HAP-1 (cell line): ENCODE measurements at regions not wholly inside any gene's neighbourhood (a gene's known extent, or its start where the extent isn't known, plus 50 kb on each side); places are given as distances from the start of the nearest gene placed in this dataset.

Experiments used
- DNase-seq, 2 experiments: peaks; one replicate each; pipeline ENCODE4 v3.0.0-alpha.2; 2016 to 2020; ENCODE audit warnings: low spot score in 2 of 2
- H3K27me3 ChIP-seq: fragments of 250-450 bp; sonication (Bioruptor Pico); 2 replicates; pipeline ENCODE4 v1.5.1; 2020; ENCODE audit warnings: low read depth, mild to moderate bottlenecking, moderate library complexity
- H3K36me3 ChIP-seq: fragments of 250-450 bp; sonication (Bioruptor Pico); replicated peaks from 2 replicates; pipeline ENCODE4 v1.5.1; 2020; ENCODE audit warnings: mild to moderate bottlenecking
- H3K4me1 ChIP-seq: fragments of 250-450 bp; sonication (Bioruptor Pico); 2 replicates; pipeline ENCODE4 v1.5.1; 2020; ENCODE audit warnings: mild to moderate bottlenecking
- H3K4me3 ChIP-seq: fragments of 250-450 bp; sonication (Bioruptor Pico); 2 replicates; pipeline ENCODE4 v1.5.1; 2020; ENCODE audit warnings: mild to moderate bottlenecking, moderate library complexity
- H3K9me3 ChIP-seq: fragments of 250-450 bp; sonication (Bioruptor Pico); 2 replicates; pipeline ENCODE4 v1.5.1; 2020; ENCODE audit warnings: mild to moderate bottlenecking, moderate library complexity
- in situ Hi-C: fragments of 300-500 bp; cut with MboI; formaldehyde crosslinking; loops from 3 replicates; pipeline ENCODE4 v1.14.3; 2020; ENCODE audit warnings: low sequenced_read_pairs, inconsistent platforms, mixed read lengths

- Histone ChIP-seq H3K4me3 (no peak overlapping the region), H3K36me3 (no peaks in the 10 kb centered on the region), H3K4me1 (no peaks in the 10 kb centered on the region), H3K9me3 (no peaks in the 10 kb centered on the region), H3K27me3 (no peaks in the 10 kb centered on the region)
- no peak for DNase-seq
- in situ Hi-C loops = no loop called here
Measured at GRCh38 chr4:31657859-31658570, 937.8 kb downstream of the PCDH7 start.

GRCh38 chr4:31660916-31661315, 940.7 kb downstream of the PCDH7 start:
- no peak for DNase-seq
- in situ Hi-C loops = no loop called here
- no peaks in the 10 kb centered on the region for H3K4me1 ChIP-seq
- H3K4me3 ChIP-seq = no peak overlapping the region
- no peaks in the 10 kb centered on the region for H3K9me3 ChIP-seq
- H3K27me3 ChIP-seq = no peaks in the 10 kb centered on the region
- no peaks in the 10 kb centered on the region for H3K36me3 ChIP-seq

- in situ Hi-C loops = no loop called here
Measured at GRCh38 chr4:31662951-31663350, 942.8 kb downstream of the PCDH7 start.

GRCh38 chr4:31667686-31668085, 947.5 kb downstream of the PCDH7 start:
- DNase-seq = no peak
- Histone ChIP-seq H3K27me3 (no peaks in the 10 kb centered on the region), H3K4me3 (no peak overlapping the region), H3K36me3 (no peaks in the 10 kb centered on the region), H3K9me3 (no peaks in the 10 kb centered on the region), H3K4me1 (no peaks in the 10 kb centered on the region)
- in situ Hi-C loops = no loop called here

More at GRCh38 chr4:31662951-31663350, 942.8 kb downstream of the PCDH7 start:
- DNase-seq = no peak
- no peak overlapping the region for H3K4me3 ChIP-seq
- H3K27me3 ChIP-seq = no peaks in the 10 kb centered on the region
- no peaks in the 10 kb centered on the region for H3K9me3 ChIP-seq
- H3K4me1 ChIP-seq = no peaks in the 10 kb centered on the region
- no peaks in the 10 kb centered on the region for H3K36me3 ChIP-seq

GRCh38 chr4:31674313-31674947, 954.3 kb downstream of the PCDH7 start:
- in situ Hi-C loops = no loop called here
- peak; percentile 24 to 32 for DNase-seq
- no peak overlapping the region for H3K4me3 ChIP-seq
- no peaks in the 10 kb centered on the region for H3K36me3 ChIP-seq
- H3K27me3 ChIP-seq = no peaks in the 10 kb centered on the region
- no peaks in the 10 kb centered on the region for H3K9me3 ChIP-seq
- H3K4me1 ChIP-seq = no peaks in the 10 kb centered on the region

GRCh38 chr4:31678356-31678755, 958.2 kb downstream of the PCDH7 start:
- DNase-seq = no peak
- in situ Hi-C loops = no loop called here

GRCh38 chr4:31682796-31683195, 962.6 kb downstream of the PCDH7 start:
- in situ Hi-C loops = no loop called here
- no peak overlapping the region for H3K4me3 ChIP-seq
- no peaks in the 10 kb centered on the region for H3K27me3 ChIP-seq
- no peaks in the 10 kb centered on the region for H3K36me3 ChIP-seq
- H3K9me3 ChIP-seq = no peaks in the 10 kb centered on the region
- H3K4me1 ChIP-seq = no peaks in the 10 kb centered on the region
- DNase-seq = no peak

More at GRCh38 chr4:31678356-31678755, 958.2 kb downstream of the PCDH7 start:
- Histone ChIP-seq H3K9me3 (no peaks in the 10 kb centered on the region), H3K36me3 (no peaks in the 10 kb centered on the region), H3K4me1 (no peaks in the 10 kb centered on the region), H3K27me3 (no peaks in the 10 kb centered on the region), H3K4me3 (no peak overlapping the region)

GRCh38 chr4:31687717-31688342, 967.7 kb downstream of the PCDH7 start:
- Histone ChIP-seq H3K4me3 (no peak overlapping the region), H3K4me1 (no peaks in the 10 kb centered on the region), H3K9me3 (no peaks in the 10 kb centered on the region), H3K36me3 (no peaks in the 10 kb centered on the region), H3K27me3 (no peaks in the 10 kb centered on the region)
- DNase-seq = no peak
- in situ Hi-C loops = no loop called here

GRCh38 chr4:31692399-31692940, 972.3 kb downstream of the PCDH7 start:
- H3K4me1 ChIP-seq = no peaks in the 10 kb centered on the region
- H3K9me3 ChIP-seq = no peaks in the 10 kb centered on the region
- in situ Hi-C loops = no loop called here
- no peaks in the 10 kb centered on the region for H3K27me3 ChIP-seq
- no peaks in the 10 kb centered on the region for H3K36me3 ChIP-seq
- DNase-seq = no peak
- no peak overlapping the region for H3K4me3 ChIP-seq

- in situ Hi-C loops = no loop called here
- H3K27me3 ChIP-seq = no peaks in the 10 kb centered on the region
- H3K36me3 ChIP-seq = no peaks in the 10 kb centered on the region
- no peak overlapping the region for H3K4me3 ChIP-seq
- H3K4me1 ChIP-seq = no peaks in the 10 kb centered on the region
- no peaks in the 10 kb centered on the region for H3K9me3 ChIP-seq
- no peak for DNase-seq
Measured at GRCh38 chr4:31701256-31701655, 981.1 kb downstream of the PCDH7 start.

GRCh38 chr4:31702326-31702725, 982.2 kb downstream of the PCDH7 start:
- DNase-seq = no peak
- H3K27me3 ChIP-seq = no peaks in the 10 kb centered on the region
- no peaks in the 10 kb centered on the region for H3K4me1 ChIP-seq
- H3K4me3 ChIP-seq = no peak overlapping the region
- H3K36me3 ChIP-seq = no peaks in the 10 kb centered on the region
- no peaks in the 10 kb centered on the region for H3K9me3 ChIP-seq
- in situ Hi-C loops = no loop called here

- no peaks in the 10 kb centered on the region for H3K9me3 ChIP-seq
Measured at GRCh38 chr4:31714238-31714637, 994.1 kb downstream of the PCDH7 start.

GRCh38 chr4:31715302-31715701, 995.1 kb downstream of the PCDH7 start:
- no peak for DNase-seq
- H3K4me3 ChIP-seq = no peak overlapping the region
- no peaks in the 10 kb centered on the region for H3K4me1 ChIP-seq
- no peaks in the 10 kb centered on the region for H3K9me3 ChIP-seq
- in situ Hi-C loops = no loop called here
- H3K27me3 ChIP-seq = no peaks in the 10 kb centered on the region
- no peaks in the 10 kb centered on the region for H3K36me3 ChIP-seq

More at GRCh38 chr4:31714238-31714637, 994.1 kb downstream of the PCDH7 start:
- DNase-seq = no peak
- in situ Hi-C loops = no loop called here
- no peaks in the 10 kb centered on the region for H3K27me3 ChIP-seq
- H3K4me3 ChIP-seq = no peak overlapping the region
- no peaks in the 10 kb centered on the region for H3K4me1 ChIP-seq
- no peaks in the 10 kb centered on the region for H3K36me3 ChIP-seq

- H3K4me1 ChIP-seq = no peaks in the 10 kb centered on the region
- no peak overlapping the region for H3K4me3 ChIP-seq
- H3K36me3 ChIP-seq = no peaks in the 10 kb centered on the region
- DNase-seq = no peak
- H3K27me3 ChIP-seq = no peaks in the 10 kb centered on the region
- in situ Hi-C loops = no loop called here
- H3K9me3 ChIP-seq = no peaks in the 10 kb centered on the region
Measured at GRCh38 chr4:31727030-31727429, 1006.9 kb downstream of the PCDH7 start.
